ENCODE measurements at regions not wholly inside any gene's neighbourhood (a gene's known extent, or its start where the extent isn't known, plus 50 kb on each side); places are given as distances from the start of the nearest gene placed in this dataset.
"Not testable (repeated sequence)": the region's sequence is repeated elsewhere in the genome, so short reads cannot be mapped to it uniquely, and the experiment has no call there.

DNA sequence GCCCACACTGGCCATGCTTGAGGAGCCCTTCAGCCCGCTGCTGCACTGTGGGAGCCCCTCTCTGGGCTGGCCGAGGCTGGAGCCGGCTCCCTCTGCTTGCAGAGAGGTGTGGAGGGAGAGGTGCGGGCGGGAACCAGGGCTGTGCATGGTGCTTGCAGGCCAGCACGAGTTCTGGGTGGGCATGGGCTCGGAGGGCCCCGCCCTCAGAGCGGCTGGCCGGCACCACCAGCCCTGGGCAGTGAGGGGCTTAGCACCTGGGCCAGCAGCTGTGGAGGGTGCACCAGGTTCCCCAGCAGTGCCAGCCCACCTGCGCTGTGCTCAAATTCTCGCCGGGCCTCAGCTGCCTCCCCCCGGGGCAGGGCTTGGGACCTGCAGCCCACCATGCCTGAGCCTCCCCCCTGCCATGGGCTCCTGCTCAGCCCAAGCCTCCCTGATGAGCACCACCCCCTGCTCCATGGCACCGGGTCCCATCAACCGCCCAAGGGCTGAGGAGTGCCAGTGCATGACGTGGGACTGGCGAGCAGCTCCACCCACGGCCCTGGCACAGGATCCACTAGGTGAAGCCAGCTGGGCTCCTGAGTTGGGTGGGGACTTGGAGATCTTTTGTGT is 665.9 kb upstream of the ZNF385D start:
- H3K27ac ChIP-seq (ENCODE audit: low read depth, low read length); POLR2A ChIA-PET; H3K4me3 Mint-ChIP-seq; H3K9me3 Mint-ChIP-seq; H3K27ac Mint-ChIP-seq; H3K4me3 ChIP-seq (ENCODE audit: low read length); H3K36me3 ChIP-seq (ENCODE audit: control insufficient read depth in 2 of 3, insufficient read depth in 3 of 3, low read length in 3 of 3); H3K4me1 ChIP-seq (ENCODE audit: control insufficient read depth in 2 of 2, insufficient read depth in 2 of 2, low read length in 2 of 2); H3K27me3 Mint-ChIP-seq; intact Hi-C loops (cut with micrococcal nuclease); DNase-seq; ATAC-seq; H3K4me1 Mint-ChIP-seq; H3K27me3 ChIP-seq (ENCODE audit: control insufficient read depth in 2 of 2, insufficient read depth in 2 of 2, low read length in 2 of 2); H3K36me3 Mint-ChIP-seq; CTCF ChIA-PET; H3K9me3 ChIP-seq (ENCODE audit: control insufficient read depth in 2 of 3, low read length in 3 of 3): not testable (repeated sequence)

DNA sequence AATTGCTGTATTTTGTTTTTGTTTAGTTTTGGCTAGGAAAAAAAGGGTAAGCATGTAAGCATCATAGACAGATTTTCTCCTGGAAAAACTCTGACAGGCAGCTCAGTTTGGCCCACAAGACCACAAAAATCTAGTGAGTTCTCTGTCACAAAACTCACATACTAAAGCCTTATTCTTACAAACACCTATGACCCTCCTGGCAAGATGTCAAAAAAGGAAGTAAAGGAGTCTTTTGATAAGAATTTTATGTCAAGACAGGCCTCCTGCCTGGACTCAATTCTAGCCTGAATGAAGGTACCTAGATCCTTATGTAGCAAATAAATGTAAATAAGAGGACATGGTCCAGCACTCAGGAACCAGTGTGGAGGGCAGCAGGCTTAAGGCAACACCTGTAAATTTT is 668.3 kb upstream of the ZNF385D start:
- ATAC-seq = no peak
- Mint-ChIP-seq H3K4me1 (no peaks in the 10 kb centered on the region), H3K9me3 (peaks cover 0 to 6% (median 0%) of the 10 kb centered on the region in 11 donors), H3K36me3 (no peaks in the 10 kb centered on the region), H3K4me3 (no peak overlapping the region), H3K27me3 (no peaks in the 10 kb centered on the region), H3K27ac (no peak overlapping the region)
- intact Hi-C loops (cut with micrococcal nuclease) = no loop called here
- Histone ChIP-seq H3K27ac (ENCODE audit: low read depth, low read length) (no peak overlapping the region), H3K4me1 (ENCODE audit: control insufficient read depth in 2 of 2, insufficient read depth in 2 of 2, low read length in 2 of 2) (no peaks in the 10 kb centered on the region), H3K27me3 (ENCODE audit: control insufficient read depth in 2 of 2, insufficient read depth in 2 of 2, low read length in 2 of 2) (no peaks in the 10 kb centered on the region), H3K9me3 (ENCODE audit: control insufficient read depth in 2 of 3, low read length in 3 of 3) (no peaks in the 10 kb centered on the region), H3K36me3 (ENCODE audit: control insufficient read depth in 2 of 3, insufficient read depth in 3 of 3, low read length in 3 of 3) (no peaks in the 10 kb centered on the region), H3K4me3 (ENCODE audit: low read length) (no peak overlapping the region)
- ChIA-PET POLR2A (no interaction called here), CTCF (no interaction called here)
- DNase-seq = no peak

DNA sequence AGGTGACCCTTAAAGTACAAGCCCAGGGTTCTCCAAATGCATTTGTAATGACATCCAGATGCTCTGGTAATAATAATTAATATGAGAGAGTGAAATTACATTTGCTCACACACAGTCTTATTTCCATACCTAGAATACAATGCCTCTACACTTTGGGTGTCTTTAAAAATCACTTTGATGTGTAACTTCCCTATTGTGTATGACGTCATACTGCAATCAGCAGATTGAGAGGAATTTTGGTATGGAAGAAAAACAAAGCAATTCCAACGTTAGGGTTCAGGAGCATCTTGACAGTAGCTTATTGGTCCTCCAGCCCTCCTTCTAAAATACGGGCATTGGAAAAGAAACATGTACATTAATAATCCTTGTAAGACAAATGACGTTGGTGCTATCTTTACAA is 670.6 kb upstream of the ZNF385D start:
- DNase-seq (no peak), ATAC-seq (no peak)
- no peaks in the 10 kb centered on the region for H3K36me3 Mint-ChIP-seq
- H3K4me1 ChIP-seq (ENCODE audit: control insufficient read depth in 2 of 2, insufficient read depth in 2 of 2, low read length in 2 of 2) = no peaks in the 10 kb centered on the region
- ChIA-PET POLR2A (no interaction called here), CTCF (no interaction called here)
- H3K9me3 Mint-ChIP-seq = peaks cover 0 to 8% (median 0%) of the 10 kb centered on the region in 11 donors
- intact Hi-C loops (cut with micrococcal nuclease) = no loop called here
- H3K27me3 Mint-ChIP-seq = no peaks in the 10 kb centered on the region
- H3K27ac ChIP-seq (ENCODE audit: low read depth, low read length) = no peak overlapping the region
- no peaks in the 10 kb centered on the region for H3K9me3 ChIP-seq (ENCODE audit: control insufficient read depth in 2 of 3, low read length in 3 of 3)
- H3K27ac Mint-ChIP-seq = no peak overlapping the region
- no peaks in the 10 kb centered on the region for H3K27me3 ChIP-seq (ENCODE audit: control insufficient read depth in 2 of 2, insufficient read depth in 2 of 2, low read length in 2 of 2)
- no peak overlapping the region for H3K4me3 Mint-ChIP-seq
- no peak overlapping the region for H3K4me3 ChIP-seq (ENCODE audit: low read length)
- H3K36me3 ChIP-seq (ENCODE audit: control insufficient read depth in 2 of 3, insufficient read depth in 3 of 3, low read length in 3 of 3) = no peaks in the 10 kb centered on the region
- H3K4me1 Mint-ChIP-seq = no peaks in the 10 kb centered on the region

DNA sequence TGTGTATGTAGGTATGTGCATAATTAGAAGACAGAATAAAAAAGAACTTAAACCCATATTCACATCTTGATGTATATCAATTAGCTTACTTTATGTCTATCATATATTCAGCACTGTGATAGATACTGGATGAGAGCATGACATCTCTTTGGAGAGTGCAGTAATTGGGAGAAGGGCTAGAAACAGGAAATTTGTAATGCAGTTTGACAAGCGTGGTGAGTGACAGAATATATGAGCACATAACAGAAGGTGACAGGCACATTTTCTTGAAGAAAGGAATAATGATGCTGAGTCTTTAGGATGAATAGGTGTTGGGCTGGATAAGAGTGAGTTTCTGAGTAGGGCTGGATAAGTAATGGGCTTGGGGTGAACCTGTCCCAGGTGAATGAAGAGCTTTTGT is 680.3 kb upstream of the ZNF385D start:
- no peaks in the 10 kb centered on the region for H3K4me1 ChIP-seq (ENCODE audit: control insufficient read depth in 2 of 2, insufficient read depth in 2 of 2, low read length in 2 of 2)
- Mint-ChIP-seq H3K27me3 (no peaks in the 10 kb centered on the region), H3K4me1 (no peaks in the 10 kb centered on the region), H3K36me3 (no peaks in the 10 kb centered on the region), H3K4me3 (no peak overlapping the region), H3K9me3 (peaks cover 0 to 12% (median 0%) of the 10 kb centered on the region in 11 donors), H3K27ac (no peak overlapping the region)
- no peaks in the 10 kb centered on the region for H3K27me3 ChIP-seq (ENCODE audit: control insufficient read depth in 2 of 2, insufficient read depth in 2 of 2, low read length in 2 of 2)
- H3K4me3 ChIP-seq (ENCODE audit: low read length) = no peak overlapping the region
- H3K9me3 ChIP-seq (ENCODE audit: control insufficient read depth in 2 of 3, low read length in 3 of 3) = no peaks in the 10 kb centered on the region
- no peak overlapping the region for H3K27ac ChIP-seq (ENCODE audit: low read depth, low read length)
- ChIA-PET CTCF (no interaction called here), POLR2A (no interaction called here)
- DNase-seq = no peak
- no peaks in the 10 kb centered on the region for H3K36me3 ChIP-seq (ENCODE audit: control insufficient read depth in 2 of 3, insufficient read depth in 3 of 3, low read length in 3 of 3)
- no peak for ATAC-seq
- intact Hi-C loops (cut with micrococcal nuclease) = no loop called here

DNA sequence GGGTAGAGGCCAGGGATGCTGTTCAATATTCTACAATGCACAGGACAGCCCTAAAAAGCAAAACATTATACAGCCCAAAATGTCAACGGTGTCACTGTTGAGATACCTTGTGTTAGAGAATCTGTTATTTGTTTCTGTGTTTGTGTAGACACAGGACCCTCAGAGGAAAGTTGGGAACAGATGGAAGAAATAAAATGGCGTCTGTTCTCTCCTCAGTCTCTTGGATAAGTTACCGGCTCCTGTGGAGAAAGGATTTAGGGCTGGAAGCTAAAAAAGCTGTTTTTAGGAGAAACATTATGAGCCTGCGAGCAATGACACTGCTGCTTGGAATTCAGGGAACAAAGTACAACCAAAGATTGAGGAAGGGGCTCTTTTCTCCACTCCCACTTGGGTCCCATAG is 688.6 kb upstream of the ZNF385D start:
- Histone ChIP-seq H3K4me1 (ENCODE audit: control insufficient read depth in 2 of 2, insufficient read depth in 2 of 2, low read length in 2 of 2) (no peaks in the 10 kb centered on the region), H3K36me3 (ENCODE audit: control insufficient read depth in 2 of 3, insufficient read depth in 3 of 3, low read length in 3 of 3) (no peaks in the 10 kb centered on the region), H3K27me3 (ENCODE audit: control insufficient read depth in 2 of 2, insufficient read depth in 2 of 2, low read length in 2 of 2) (no peaks in the 10 kb centered on the region), H3K27ac (ENCODE audit: low read depth, low read length) (no peak overlapping the region), H3K4me3 (ENCODE audit: low read length) (no peak overlapping the region), H3K9me3 (ENCODE audit: control insufficient read depth in 2 of 3, low read length in 3 of 3) (no peaks in the 10 kb centered on the region)
- H3K27ac Mint-ChIP-seq = no peak overlapping the region
- DNase-seq (no peak), ATAC-seq (no peak)
- no peak overlapping the region for H3K4me3 Mint-ChIP-seq
- ChIA-PET POLR2A (no interaction called here), CTCF (no interaction called here)
- intact Hi-C loops (cut with micrococcal nuclease) = no loop called here
- no peaks in the 10 kb centered on the region for H3K4me1 Mint-ChIP-seq
- no peaks in the 10 kb centered on the region for H3K36me3 Mint-ChIP-seq
- peaks cover 0 to 13% (median 0%) of the 10 kb centered on the region in 11 donors for H3K9me3 Mint-ChIP-seq
- no peaks in the 10 kb centered on the region for H3K27me3 Mint-ChIP-seq

DNA sequence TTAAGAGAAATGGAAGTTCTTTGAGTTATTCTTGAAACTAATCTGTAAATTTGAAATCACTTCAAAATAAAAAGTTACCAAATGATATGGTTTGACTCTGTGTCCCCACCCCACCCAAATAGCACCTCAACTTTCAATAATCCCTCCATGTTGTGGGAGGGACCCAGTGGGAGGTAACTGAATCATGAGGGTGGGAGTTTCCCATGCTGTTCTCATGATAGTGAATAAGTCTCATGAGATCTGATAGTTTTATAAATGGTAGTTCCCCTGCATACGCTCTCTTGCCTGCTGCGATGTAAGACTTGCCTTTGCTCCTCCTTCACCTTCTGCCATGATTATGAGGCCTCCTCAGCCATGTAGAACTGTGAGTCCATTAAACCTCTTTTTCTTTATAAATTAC is 690.7 kb upstream of the ZNF385D start:
- ChIA-PET CTCF (no interaction called here), POLR2A (no interaction called here)
- no peaks in the 10 kb centered on the region for H3K27me3 Mint-ChIP-seq
- H3K36me3 ChIP-seq (ENCODE audit: control insufficient read depth in 2 of 3, insufficient read depth in 3 of 3, low read length in 3 of 3) = no peaks in the 10 kb centered on the region
- H3K27me3 ChIP-seq (ENCODE audit: control insufficient read depth in 2 of 2, insufficient read depth in 2 of 2, low read length in 2 of 2) = no peaks in the 10 kb centered on the region
- no peaks in the 10 kb centered on the region for H3K36me3 Mint-ChIP-seq
- ATAC-seq = no peak
- H3K27ac ChIP-seq (ENCODE audit: low read depth, low read length) = no peak overlapping the region
- H3K4me3 Mint-ChIP-seq = no peak overlapping the region
- H3K4me1 Mint-ChIP-seq = no peaks in the 10 kb centered on the region
- intact Hi-C loops (cut with micrococcal nuclease) = no loop called here
- no peaks in the 10 kb centered on the region for H3K4me1 ChIP-seq (ENCODE audit: control insufficient read depth in 2 of 2, insufficient read depth in 2 of 2, low read length in 2 of 2)
- H3K4me3 ChIP-seq (ENCODE audit: low read length) = no peak overlapping the region
- H3K9me3 ChIP-seq (ENCODE audit: control insufficient read depth in 2 of 3, low read length in 3 of 3) = no peaks in the 10 kb centered on the region
- no peak overlapping the region for H3K27ac Mint-ChIP-seq
- no peak for DNase-seq
- peaks cover 0 to 13% (median 0%) of the 10 kb centered on the region in 11 donors for H3K9me3 Mint-ChIP-seq

DNA sequence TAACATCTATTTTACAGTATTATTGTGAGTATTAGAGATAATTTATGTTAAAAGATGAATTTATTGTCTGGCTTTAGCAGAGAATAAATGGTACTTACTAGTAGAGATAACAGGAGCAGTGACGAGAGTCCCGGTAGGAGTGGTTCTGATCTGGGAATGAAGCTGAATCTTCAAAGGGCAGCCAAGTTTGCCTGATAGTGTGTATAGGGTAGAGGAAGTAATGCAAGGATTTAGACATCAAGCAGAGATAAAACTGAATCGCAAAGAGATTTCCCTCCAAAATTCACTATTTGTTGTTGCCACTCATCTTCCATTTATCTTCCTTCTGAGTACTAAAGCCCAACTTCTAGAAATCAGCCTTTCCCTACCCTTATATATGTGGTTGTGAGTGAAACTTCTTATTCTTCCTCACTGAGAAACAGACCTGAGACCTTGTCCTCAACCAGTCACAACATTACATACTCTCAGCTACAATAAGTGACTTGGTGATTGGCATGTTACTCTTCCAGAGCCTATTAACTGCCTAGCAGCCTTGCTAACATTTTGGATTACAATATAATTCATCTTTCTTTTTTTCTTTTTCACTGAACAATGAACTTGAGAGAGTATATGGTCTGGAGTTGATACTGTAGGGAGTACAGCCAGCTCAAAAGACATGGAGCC is 692.7 kb upstream of the ZNF385D start:
- ChIA-PET CTCF (no interaction called here), POLR2A (no interaction called here)
- Histone ChIP-seq H3K4me3 (ENCODE audit: low read length) (no peak overlapping the region), H3K4me1 (ENCODE audit: control insufficient read depth in 2 of 2, insufficient read depth in 2 of 2, low read length in 2 of 2) (no peaks in the 10 kb centered on the region), H3K9me3 (ENCODE audit: control insufficient read depth in 2 of 3, low read length in 3 of 3) (no peaks in the 10 kb centered on the region), H3K27ac (ENCODE audit: low read depth, low read length) (no peak overlapping the region), H3K36me3 (ENCODE audit: control insufficient read depth in 2 of 3, insufficient read depth in 3 of 3, low read length in 3 of 3) (no peaks in the 10 kb centered on the region), H3K27me3 (ENCODE audit: control insufficient read depth in 2 of 2, insufficient read depth in 2 of 2, low read length in 2 of 2) (no peaks in the 10 kb centered on the region)
- Mint-ChIP-seq H3K27ac (no peak overlapping the region), H3K36me3 (no peaks in the 10 kb centered on the region), H3K4me3 (no peak overlapping the region), H3K4me1 (no peaks in the 10 kb centered on the region), H3K27me3 (no peaks in the 10 kb centered on the region), H3K9me3 (peaks cover 0 to 11% (median 0%) of the 10 kb centered on the region in 11 donors)
- no peak for ATAC-seq
- intact Hi-C loops (cut with micrococcal nuclease) = no loop called here
- DNase-seq = no peak

Data from naive thymus-derived CD4-positive, alpha-beta T cell (primary cell).